Sigmoid colon (tissue), 6 donors: ENCODE measurements at regions not wholly inside any gene's neighbourhood (a gene's known extent, or its start where the extent isn't known, plus 50 kb on each side); places are given as distances from the start of the nearest gene placed in this dataset.

Experiments
- DNase-seq: peaks from one replicate; pipeline ENCODE4 v3.0.0-alpha.2; 2019
- H3K27ac ChIP-seq, 4 donors: fragments of 200-600 bp; sonication (generic); one replicate each; pipeline ENCODE4 v1.5.1; 2016 to 2019; ENCODE audit warnings: mild to moderate bottlenecking in 1 of 4
- H3K27me3 ChIP-seq, 3 donors: fragments of 200-600 bp; sonication (generic); one replicate each; pipeline ENCODE4 v1.5.1; 2019; ENCODE audit warnings: mild to moderate bottlenecking in 1 of 3
- H3K36me3 ChIP-seq, 4 donors: fragments of 200-600 bp; sonication (generic); one replicate each; pipeline ENCODE4 v1.5.1; 2016 to 2019
- H3K4me1 ChIP-seq, 4 donors: fragments of 200-600 bp; sonication (generic); one replicate each; pipeline ENCODE4 v1.5.1; 2017 to 2019
- H3K4me3 ChIP-seq, 4 donors: fragments of 200-600 bp; sonication (generic); one replicate each; pipeline ENCODE4 v1.5.1; 2017 to 2019; ENCODE audit warnings: mild to moderate bottlenecking in 2 of 4, moderate library complexity in 1 of 4
- H3K9me3 ChIP-seq, 4 donors: fragments of 200-600 bp in 3 of 4; sonication (generic) in 3 of 4; one replicate each; pipeline versions ENCODE4 v1.5.1 to v1.6.1; 2013 to 2019
- CTCF ChIP-seq, 4 experiments: fragments of 450-650 bp in 3 of 4; fragments of 200-600 bp in 1 of 4; IDR thresholded peaks; one replicate each; pipeline ENCODE4 v1.5.1; 2016 to 2019; ENCODE audit warnings: antibody characterized with exemption in 4 of 4, mild to moderate bottlenecking in 3 of 4, moderate library complexity in 2 of 4
- EP300 ChIP-seq, 4 donors: sonication (generic); formaldehyde crosslinking; IDR thresholded peaks; one replicate each; pipeline ENCODE4 v1.6.1; 2017; ENCODE audit warnings: antibody characterized with exemption in 4 of 4
- POLR2A ChIP-seq, 2 donors: fragments of 450-650 bp; IDR thresholded peaks; one replicate each; pipeline ENCODE4 v1.6.1; 2016; ENCODE audit warnings: antibody characterized with exemption in 2 of 2, mild to moderate bottlenecking in 2 of 2, moderate library complexity in 2 of 2
- POLR2AphosphoS5 ChIP-seq, 4 donors: sonication (generic); formaldehyde crosslinking; IDR thresholded peaks; one replicate each; pipeline ENCODE4 v1.6.1; 2017; ENCODE audit warnings: antibody characterized with exemption in 4 of 4
- WGBS, 2 donors: extraction: QIAGEN DNeasy Blood & Tissue Kit; methylation state at CpG; one replicate each; pipeline ENCODE4 v1.1.7; 2013; 5-methylcytosine and 5-hydroxymethylcytosine counted together
- intact Hi-C: fragments of 100-400 bp; cut with DNase I; formaldehyde crosslinking; loops from one replicate; pipeline ENCODE4 v1.15.1; 2023
- donor health status: healthy with polysubstance abuse.
- donor health status: healthy.

GRCh38 chr9:87336914-87337333 lies 160.7 kb upstream of the DAPK1 start:
- H3K36me3 ChIP-seq: no peaks in the 10 kb centered on the region
- no peaks in the 10 kb centered on the region for H3K27me3 ChIP-seq
- peak overlapping the region in 2 of 4 donors; percentile 44 to 53 for H3K27ac ChIP-seq
- intact Hi-C loops: loop anchor here (1.0 to 5.0 kb wide), 2 partner anchors 160 to 326 kb away; partner anchors contain the start of gene DAPK1
- peaks cover 0 to 3% (median 0%) of the 10 kb centered on the region in 4 donors for H3K9me3 ChIP-seq
- 2 to 5% methylated on average over 12 of the region's 12 CpGs for WGBS, 2 donors
- TF ChIP-seq POLR2A (IDR thresholded peaks at IDR 0.05) (no peak), POLR2AphosphoS5 (IDR thresholded peaks at IDR 0.05) (no peak), EP300 (IDR thresholded peaks at IDR 0.05) (no peak), CTCF (IDR thresholded peaks at IDR 0.05) (peak; percentile 63 to 77 (median 71))
- DNase-seq: no peak
- peaks cover 0 to 17% (median 10%) of the 10 kb centered on the region in 4 donors for H3K4me1 ChIP-seq
- peak overlapping the region; percentile 19 to 47 (median 44) for H3K4me3 ChIP-seq

GRCh38 chr9:87337335-87338087 lies 160.2 kb upstream of the DAPK1 start:
- intact Hi-C loops: loop anchor here (1.0 to 5.0 kb wide), 2 partner anchors 160 to 326 kb away; partner anchors contain the start of gene DAPK1
- peak overlapping the region; percentile 20 to 53 (median 33) for H3K27ac ChIP-seq
- no peak for DNase-seq

GRCh38 chr9:87338088-87338989 lies 159.3 kb upstream of the DAPK1 start:
- Histone ChIP-seq H3K27ac (peak overlapping the region in 3 of 4 donors; percentile 20 to 53 (median 44)), H3K36me3 (no peaks in the 10 kb centered on the region), H3K9me3 (no peaks in the 10 kb centered on the region), H3K4me1 (peaks cover 0 to 21% (median 12%) of the 10 kb centered on the region in 4 donors), H3K27me3 (no peaks in the 10 kb centered on the region), H3K4me3 (peak overlapping the region in 1 of 4 donors; percentile 47)
- DNase-seq: no peak
- WGBS, 2 donors: 74 to 76% methylated on average over 13 of the region's 13 CpGs
- intact Hi-C loops: loop anchor here (5.0 kb wide), 1 partner anchor 159 kb away; the partner anchor contains the start of gene DAPK1
- TF ChIP-seq POLR2A (IDR thresholded peaks at IDR 0.05): no peak
- no peak for TF ChIP-seq POLR2AphosphoS5 (IDR thresholded peaks at IDR 0.05)
- no peak for TF ChIP-seq CTCF (IDR thresholded peaks at IDR 0.05)
- no peak for TF ChIP-seq EP300 (IDR thresholded peaks at IDR 0.05)

More at GRCh38 chr9:87337335-87338087, 160.2 kb upstream of the DAPK1 start:
- Histone ChIP-seq H3K36me3 (no peaks in the 10 kb centered on the region), H3K9me3 (no peaks in the 10 kb centered on the region), H3K27me3 (no peaks in the 10 kb centered on the region), H3K4me3 (peak overlapping the region; percentile 19 to 47 (median 44)), H3K4me1 (peaks cover 0 to 17% (median 10%) of the 10 kb centered on the region in 4 donors)
- TF ChIP-seq POLR2A (IDR thresholded peaks at IDR 0.05) (no peak), POLR2AphosphoS5 (IDR thresholded peaks at IDR 0.05) (no peak), CTCF (IDR thresholded peaks at IDR 0.05) (no peak), EP300 (IDR thresholded peaks at IDR 0.05) (no peak)
- WGBS, 2 donors: 12 to 17% methylated on average over 14 of the region's 14 CpGs

- Histone ChIP-seq H3K27ac (no peak overlapping the region), H3K4me1 (peaks cover 0 to 21% (median 12%) of the 10 kb centered on the region in 4 donors), H3K27me3 (no peaks in the 10 kb centered on the region), H3K4me3 (no peak overlapping the region), H3K9me3 (no peaks in the 10 kb centered on the region), H3K36me3 (no peaks in the 10 kb centered on the region)
- intact Hi-C loops: no loop called here
- no peak for DNase-seq
- no peak for TF ChIP-seq POLR2A (IDR thresholded peaks at IDR 0.05)
- TF ChIP-seq CTCF (IDR thresholded peaks at IDR 0.05): no peak
- TF ChIP-seq POLR2AphosphoS5 (IDR thresholded peaks at IDR 0.05): no peak
- no peak for TF ChIP-seq EP300 (IDR thresholded peaks at IDR 0.05)
- WGBS, 2 donors: 75 to 81% methylated on average over 4 of the region's 4 CpGs
These were observed 157.3 kb upstream of the DAPK1 start for GRCh38 chr9:87340391-87340790.
